B cell (primary cell): ENCODE measurements at regions not wholly inside any gene's neighbourhood (a gene's known extent, or its start where the extent isn't known, plus 50 kb on each side); places are given as distances from the start of the nearest gene placed in this dataset.

Experiments
- ATAC-seq: fragments of 200-7000 bp; cut with Tn5 transposase; one replicate; pipeline ENCODE4 v1.10.0; 2021; ENCODE audit warnings: low read depth, mild to moderate bottlenecking, moderate number of reproducible peaks, moderate library complexity
- CTCF ChIA-PET: fragments of 350-600 bp; sonication (Branson Sonifier 250); formaldehyde crosslinking; loops from one replicate; lab custom pipeline; 2021; ENCODE audit warnings: antibody characterized with exemption, inconsistent platforms; lab: Charles Lee
- POLR2A ChIA-PET: fragments of 350-600 bp; sonication (Branson Sonifier 250); formaldehyde crosslinking; loops from one replicate; lab custom pipeline; 2021; ENCODE audit warnings: antibody characterized with exemption; lab: Charles Lee
- DNase-seq: peaks from one replicate; pipeline ENCODE4 v3.0.0; 2013
- H2AFZ ChIP-seq: 2 replicates; pipeline ENCODE4 v1.6.1; 2012; ENCODE audit warnings: mild to moderate bottlenecking, low read depth, low read length; ENCODE audit not compliant: insufficient read depth, poor library complexity, severe bottlenecking
- H3K27ac ChIP-seq, 2 donors: 1 replicate in 1 of 2; 2 replicates in 1 of 2; pipeline ENCODE4 v1.5.1; 2012 to 2013; ENCODE audit warnings: low read length in 2 of 2, mild to moderate bottlenecking in 2 of 2, moderate library complexity in 1 of 2
- H3K27me3 ChIP-seq, 4 experiments: fragments of 200-600 bp in 1 of 4; sonication (generic) in 1 of 4; replicated peaks in 1 of 4; 1 replicate in 2 of 4; 2 replicates in 2 of 4; pipeline versions ENCODE4 v1.6.1 to v1.7.0; 2013 to 2016; ENCODE audit warnings: low read length in 3 of 4, mild to moderate bottlenecking in 2 of 4, mixed read lengths in 1 of 4, moderate library complexity in 1 of 4; ENCODE audit not compliant: insufficient read depth in 4 of 4, control insufficient read depth in 3 of 4; ENCODE audit errors: control extremely low read depth in 1 of 4
- H3K36me3 ChIP-seq, 2 experiments: replicated peaks in 1 of 2; 1 replicate in 1 of 2; 2 replicates in 1 of 2; pipeline versions ENCODE4 v1.6.1 to v1.7.1; 2013; ENCODE audit warnings: low read length in 1 of 2; ENCODE audit not compliant: insufficient read depth in 2 of 2, control insufficient read depth in 1 of 2; ENCODE audit errors: control extremely low read depth in 1 of 2, extremely low read depth in 1 of 2
- H3K4me1 ChIP-seq, 2 donors: fragments of 200-600 bp in 1 of 2; sonication (generic) in 1 of 2; 1 replicate in 1 of 2; 2 replicates in 1 of 2; pipeline versions ENCODE4 v1.5.1 to v1.6.1; 2013 to 2017; ENCODE audit warnings: low read length in 2 of 2; ENCODE audit not compliant: control insufficient read depth in 2 of 2, insufficient read depth in 2 of 2
- H3K4me2 ChIP-seq: replicated peaks from 2 replicates; pipeline ENCODE3; 2012; ENCODE audit warnings: mild to moderate bottlenecking, low read depth, low read length; ENCODE audit not compliant: poor library complexity, severe bottlenecking
- H3K4me3 ChIP-seq, 5 experiments: fragments of 200-600 bp in 1 of 5; sonication (generic) in 1 of 5; 1 replicate in 3 of 5; 2 replicates in 2 of 5; pipeline versions ENCODE4 v1.5.1 to v1.7.0; 2011 to 2016; ENCODE audit warnings: low read length in 4 of 5, mild to moderate bottlenecking in 4 of 5, low read depth in 2 of 5, control low read depth in 1 of 5, moderate library complexity in 1 of 5; ENCODE audit not compliant: insufficient read depth in 1 of 5; ENCODE audit errors: control extremely low read depth in 1 of 5, extremely low read depth in 1 of 5
- H3K79me2 ChIP-seq: fragments of 200-600 bp; sonication (generic); one replicate; pipeline ENCODE4 v1.6.0; 2016; ENCODE audit warnings: low read length; ENCODE audit not compliant: control insufficient read depth, insufficient read depth
- H3K9ac ChIP-seq: fragments of 200-600 bp; sonication (generic); 2 replicates; pipeline ENCODE4 v1.6.1; 2017; ENCODE audit warnings: mild to moderate bottlenecking, low read length, moderate library complexity
- H3K9me3 ChIP-seq, 3 donors: one replicate each; pipeline versions ENCODE4 v1.6.1 to v1.7.1; 2013; ENCODE audit warnings: low read length in 2 of 3; ENCODE audit not compliant: control insufficient read depth in 2 of 3, insufficient read depth in 1 of 3; ENCODE audit errors: control extremely low read depth in 1 of 3
- H4K20me1 ChIP-seq: 2 replicates; pipeline ENCODE4 v1.6.0; 2012; ENCODE audit warnings: mild to moderate bottlenecking, low read length; ENCODE audit not compliant: insufficient read depth, control insufficient read depth, poor library complexity, severe bottlenecking
- H3K27ac Mint-ChIP-seq: one replicate; pipeline ENCODE4 v1.8.0; 2021; ENCODE audit warnings: mixed read lengths
- H3K27me3 Mint-ChIP-seq: one replicate; pipeline ENCODE4 v1.8.0; 2021; ENCODE audit warnings: mixed read lengths
- H3K4me1 Mint-ChIP-seq: one replicate; pipeline ENCODE4 v1.8.0; 2021; ENCODE audit warnings: mixed read lengths
- H3K4me3 Mint-ChIP-seq: one replicate; pipeline ENCODE4 v1.8.0; 2021; ENCODE audit warnings: mixed read lengths
- H3K9me3 Mint-ChIP-seq: one replicate; pipeline ENCODE4 v1.8.0; 2022; ENCODE audit warnings: mixed read lengths; ENCODE audit not compliant: insufficient read depth
- EZH2 ChIP-seq: IDR thresholded peaks from 2 replicates; pipeline ENCODE4 v1.6.1; 2012; ENCODE audit warnings: borderline replicate concordance, low read depth, mild to moderate bottlenecking, moderate library complexity, low read length; ENCODE audit not compliant: insufficient read depth, poor library complexity, severe bottlenecking
- WGBS: methylation state at CpG from one replicate; pipeline ENCODE4 v1.1.5; 2013; ENCODE audit warnings: missing lambda C conversion rate; ENCODE audit not compliant: insufficient coverage; 5-methylcytosine and 5-hydroxymethylcytosine counted together
- intact Hi-C: fragments of 100-400 bp; cut with micrococcal nuclease; formaldehyde crosslinking; loops from one replicate; pipeline ENCODE4 v1.10.0; 2022
- TF ChIP-seq, protein P1 (sequence below): fragments of 200-600 bp; IDR thresholded peaks from one replicate; pipeline ENCODE4 v1.8.0; 2022; ENCODE audit warnings: antibody characterized with exemption, mild to moderate bottlenecking

GRCh38 chr9:89775641-89776040, 170.8 kb downstream of the GADD45G start:
- Histone ChIP-seq H3K9me3 (no peaks in the 10 kb centered on the region), H3K36me3 (no peaks in the 10 kb centered on the region), H3K4me1 (no peaks in the 10 kb centered on the region), H3K9ac (no peak overlapping the region), H3K4me2 (no peak overlapping the region), H3K27ac (no peak overlapping the region), H3K79me2 (no peaks in the 10 kb centered on the region), H4K20me1 (no peaks in the 10 kb centered on the region), H2AFZ (no peak overlapping the region), H3K27me3 (no peaks in the 10 kb centered on the region), H3K4me3 (no peak overlapping the region)
- Mint-ChIP-seq H3K27me3 (no peaks in the 10 kb centered on the region), H3K9me3 (no peaks in the 10 kb centered on the region), H3K4me1 (peaks cover 7% of the 10 kb centered on the region), H3K27ac (no peak overlapping the region), H3K4me3 (no peak overlapping the region)
- POLR2A ChIA-PET, result no interaction called here
- intact Hi-C loops, result no loop called here
- WGBS, result 96% methylated on average over 6 of the region's 6 CpGs
- ATAC-seq (no peak), DNase-seq (no peak)
- TF ChIP-seq, protein P1, sequence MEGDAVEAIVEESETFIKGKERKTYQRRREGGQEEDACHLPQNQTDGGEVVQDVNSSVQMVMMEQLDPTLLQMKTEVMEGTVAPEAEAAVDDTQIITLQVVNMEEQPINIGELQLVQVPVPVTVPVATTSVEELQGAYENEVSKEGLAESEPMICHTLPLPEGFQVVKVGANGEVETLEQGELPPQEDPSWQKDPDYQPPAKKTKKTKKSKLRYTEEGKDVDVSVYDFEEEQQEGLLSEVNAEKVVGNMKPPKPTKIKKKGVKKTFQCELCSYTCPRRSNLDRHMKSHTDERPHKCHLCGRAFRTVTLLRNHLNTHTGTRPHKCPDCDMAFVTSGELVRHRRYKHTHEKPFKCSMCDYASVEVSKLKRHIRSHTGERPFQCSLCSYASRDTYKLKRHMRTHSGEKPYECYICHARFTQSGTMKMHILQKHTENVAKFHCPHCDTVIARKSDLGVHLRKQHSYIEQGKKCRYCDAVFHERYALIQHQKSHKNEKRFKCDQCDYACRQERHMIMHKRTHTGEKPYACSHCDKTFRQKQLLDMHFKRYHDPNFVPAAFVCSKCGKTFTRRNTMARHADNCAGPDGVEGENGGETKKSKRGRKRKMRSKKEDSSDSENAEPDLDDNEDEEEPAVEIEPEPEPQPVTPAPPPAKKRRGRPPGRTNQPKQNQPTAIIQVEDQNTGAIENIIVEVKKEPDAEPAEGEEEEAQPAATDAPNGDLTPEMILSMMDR, result no peak
- CTCF ChIA-PET, result interaction anchor here (0.5 kb wide), 1 partner anchor 1570 kb away, joined by 4 read pairs; no protein-coding TSS in a partner anchor

DNA sequence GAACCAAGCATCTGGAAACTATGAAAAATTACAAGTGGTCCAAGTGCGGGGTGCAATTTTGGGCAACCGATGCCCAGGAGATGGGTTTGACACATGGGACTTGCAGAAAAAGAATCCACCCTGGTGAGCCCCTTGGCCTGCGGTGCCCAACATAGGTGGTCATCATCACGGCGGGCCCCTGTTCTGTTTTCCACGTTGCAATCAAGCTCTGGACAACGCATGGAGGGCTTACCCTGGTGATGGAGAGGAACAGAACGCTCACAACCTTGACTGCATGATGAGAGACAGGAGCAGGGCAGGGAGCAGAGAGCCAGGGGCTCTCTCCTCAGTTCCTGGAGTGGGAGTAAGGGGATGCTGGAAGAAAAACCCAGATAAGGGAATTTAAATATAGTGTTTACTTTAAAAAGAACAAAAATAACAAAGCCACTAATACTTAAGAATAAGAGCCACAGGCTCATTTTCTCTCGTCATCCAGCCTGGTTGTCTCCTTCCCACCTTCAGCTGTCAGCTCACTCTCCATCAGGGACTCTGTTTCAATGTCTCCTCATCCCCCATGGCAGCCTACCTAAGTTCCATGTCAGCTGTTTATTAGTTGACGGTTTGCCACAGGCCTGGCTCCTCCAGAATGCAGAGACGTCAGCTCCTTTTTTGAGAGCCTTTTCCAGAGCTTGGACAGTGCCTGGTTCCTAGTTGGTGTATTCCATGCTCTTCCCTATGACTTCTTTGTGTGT, 172.1 kb downstream of the GADD45G start:
- H3K4me3 ChIP-seq, result no peak overlapping the region
- H3K27ac ChIP-seq, result no peak overlapping the region
- H3K36me3 ChIP-seq, result no peaks in the 10 kb centered on the region
- Mint-ChIP-seq H3K27me3 (no peaks in the 10 kb centered on the region), H3K27ac (no peak overlapping the region), H3K4me1 (peaks cover 13% of the 10 kb centered on the region), H3K9me3 (no peaks in the 10 kb centered on the region), H3K4me3 (no peak overlapping the region)
- H3K9ac ChIP-seq, result no peak overlapping the region
- no peak for TF ChIP-seq EZH2
- TF ChIP-seq, protein P1, result no peak
- ChIA-PET CTCF (no interaction called here), POLR2A (no interaction called here)
- H2AFZ ChIP-seq, result no peak overlapping the region
- H3K4me1 ChIP-seq, result peaks cover 10% of the 10 kb centered on the region in 2 donors
- H3K4me2 ChIP-seq, result no peak overlapping the region
- DNase-seq (no peak), ATAC-seq (no peak)
- H4K20me1 ChIP-seq, result no peaks in the 10 kb centered on the region
- H3K9me3 ChIP-seq, result no peaks in the 10 kb centered on the region
- H3K27me3 ChIP-seq, result no peaks in the 10 kb centered on the region
- WGBS, result 96% methylated on average over 9 of the region's 11 CpGs
- intact Hi-C loops, result no loop called here
- H3K79me2 ChIP-seq, result no peaks in the 10 kb centered on the region
